GM21515 (cell line): ENCODE measurements at regions not wholly inside any gene's neighbourhood (a gene's known extent, or its start where the extent isn't known, plus 50 kb on each side); places are given as distances from the start of the nearest gene placed in this dataset.

ENCODE experiments used
- ATAC-seq: cut with Tn5 transposase; IDR thresholded peaks from one replicate; pipeline ENCODE4 v1.9.1; 2021; ENCODE audit not compliant: unreplicated experiment

GRCh38 chr5:4100739-4101138 lies 505.1 kb downstream of the IRX1 start:
- no peak for ATAC-seq

GRCh38 chr5:4101189-4101588 lies 505.6 kb downstream of the IRX1 start:
- ATAC-seq = no peak

DNA sequence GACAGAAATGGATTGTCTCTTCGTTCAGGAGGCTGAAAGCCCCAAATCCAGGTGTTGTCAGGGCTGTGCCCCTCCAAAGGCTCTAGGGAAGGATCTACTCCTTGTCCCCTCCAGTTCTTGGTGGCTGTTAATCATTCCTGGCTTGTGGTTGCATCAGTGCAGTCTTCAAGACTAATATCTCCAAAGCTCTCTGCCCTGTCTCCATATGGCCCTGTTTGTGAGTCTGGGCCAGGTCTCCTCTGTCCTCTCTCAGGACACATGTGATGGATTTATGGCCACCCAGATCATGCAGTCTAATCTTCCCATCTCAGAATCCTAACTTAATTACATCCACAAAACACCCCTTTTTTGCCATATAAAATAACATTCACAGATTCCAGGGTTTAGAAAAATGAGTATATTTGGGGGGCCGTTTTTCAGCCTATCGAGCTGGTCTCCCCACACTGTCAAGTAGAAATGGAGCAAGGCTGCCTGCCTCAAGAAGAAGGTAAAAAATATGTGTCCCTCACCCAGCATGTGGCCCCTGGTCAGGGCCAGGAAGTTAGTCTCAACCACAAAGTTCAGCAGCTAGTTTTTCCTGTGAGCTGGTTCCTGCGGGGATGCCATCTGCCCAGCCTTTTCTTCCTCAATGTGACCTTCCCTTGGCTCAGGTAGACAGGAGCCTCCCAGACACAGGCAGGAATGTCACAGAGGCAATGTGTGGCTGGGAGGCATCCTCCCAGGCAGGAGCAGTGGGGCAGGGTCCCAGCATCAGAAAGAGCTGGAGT lies 509.4 kb downstream of the IRX1 start:
- no peak for ATAC-seq

DNA sequence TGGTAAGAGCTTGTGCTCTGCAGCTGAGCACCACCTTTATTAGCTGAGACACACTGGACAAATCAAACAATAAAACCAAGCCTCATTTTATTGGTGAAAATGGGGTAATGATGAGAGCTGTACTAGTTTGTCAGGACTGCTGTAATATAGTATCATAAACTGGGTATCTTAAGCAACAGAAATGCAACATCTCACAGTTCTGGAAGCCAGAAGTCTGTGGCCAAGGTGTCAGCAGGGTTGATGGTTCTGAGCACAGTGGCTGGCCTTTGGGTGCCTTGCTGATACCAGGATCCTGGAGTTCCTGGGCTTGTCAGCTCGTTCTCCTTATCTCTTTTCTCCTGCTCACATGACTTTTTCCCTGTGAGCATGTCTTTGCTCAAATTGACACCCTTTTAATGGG lies 513.1 kb downstream of the IRX1 start:
- ATAC-seq = no peak

GRCh38 chr5:4113426-4113825 lies 517.8 kb downstream of the IRX1 start:
- ATAC-seq = no peak

GRCh38 chr5:4113905-4114304 lies 518.3 kb downstream of the IRX1 start:
- no peak for ATAC-seq

- no peak for ATAC-seq
Observed at GRCh38 chr5:4114452-4114851, 518.8 kb downstream of the IRX1 start.

GRCh38 chr5:4116834-4117233 lies 521.2 kb downstream of the IRX1 start:
- ATAC-seq = no peak

DNA sequence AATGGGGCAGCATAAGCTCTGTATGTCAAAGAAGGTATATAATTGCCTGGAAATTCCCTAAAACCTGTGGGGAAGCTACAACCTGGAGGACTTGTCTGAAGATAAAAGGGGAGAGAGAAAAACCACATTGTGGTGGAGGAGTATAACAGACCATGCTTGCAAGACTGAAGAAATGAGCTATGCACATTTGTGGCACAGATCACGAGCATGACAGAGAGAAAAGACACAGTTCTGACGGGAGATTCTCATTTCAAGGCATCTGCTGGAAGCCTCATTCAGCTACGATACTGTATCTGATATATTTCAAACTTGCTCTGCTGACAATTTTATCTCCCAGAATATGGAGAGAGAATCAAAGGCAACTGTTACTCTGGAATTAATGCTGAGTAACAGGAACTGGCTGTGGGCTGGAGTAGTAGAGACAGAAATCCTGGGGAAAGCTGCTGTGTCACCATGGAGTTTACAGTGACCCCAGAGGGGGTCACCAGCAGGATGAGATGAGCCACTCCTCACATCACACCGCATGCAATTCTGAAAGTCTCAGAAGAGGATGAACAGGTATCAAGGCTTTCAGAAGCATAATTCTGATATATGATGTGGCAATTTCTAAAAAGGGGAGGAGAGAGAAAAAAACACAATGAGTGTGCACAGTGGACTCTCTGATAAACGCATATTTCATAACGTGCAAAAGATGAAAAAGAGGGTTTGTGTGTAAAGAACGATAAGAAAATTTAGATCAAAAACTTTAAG lies 528.8 kb downstream of the IRX1 start:
- ATAC-seq = no peak

GRCh38 chr5:4128994-4129393 lies 533.4 kb downstream of the IRX1 start:
- no peak for ATAC-seq

DNA sequence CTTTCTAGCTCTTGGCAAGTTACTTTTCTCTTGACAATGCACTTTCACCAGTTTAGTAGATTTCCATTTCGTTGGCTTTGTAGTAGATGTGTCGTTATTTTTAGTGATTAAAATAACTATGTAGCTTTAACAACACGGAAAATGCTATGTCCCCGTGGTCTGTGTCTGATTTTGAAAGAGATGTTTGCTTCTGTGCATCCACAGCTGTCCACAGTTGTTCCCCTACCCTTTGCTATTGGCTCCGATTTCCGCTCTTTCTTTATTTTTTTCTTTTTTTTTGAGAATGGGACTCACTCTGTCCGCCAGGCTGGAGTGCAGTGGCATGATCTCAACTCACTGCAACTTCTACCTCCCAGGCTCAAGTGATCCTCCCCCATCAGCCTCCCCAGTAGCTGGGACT lies 533.9 kb downstream of the IRX1 start:
- ATAC-seq = no peak

- ATAC-seq = no peak
Observed at GRCh38 chr5:4130819-4131218, 535.2 kb downstream of the IRX1 start.

GRCh38 chr5:4137781-4138180 lies 542.1 kb downstream of the IRX1 start:
- no peak for ATAC-seq

- no peak for ATAC-seq
Observed at GRCh38 chr5:4142842-4143241, 547.2 kb downstream of the IRX1 start.

DNA sequence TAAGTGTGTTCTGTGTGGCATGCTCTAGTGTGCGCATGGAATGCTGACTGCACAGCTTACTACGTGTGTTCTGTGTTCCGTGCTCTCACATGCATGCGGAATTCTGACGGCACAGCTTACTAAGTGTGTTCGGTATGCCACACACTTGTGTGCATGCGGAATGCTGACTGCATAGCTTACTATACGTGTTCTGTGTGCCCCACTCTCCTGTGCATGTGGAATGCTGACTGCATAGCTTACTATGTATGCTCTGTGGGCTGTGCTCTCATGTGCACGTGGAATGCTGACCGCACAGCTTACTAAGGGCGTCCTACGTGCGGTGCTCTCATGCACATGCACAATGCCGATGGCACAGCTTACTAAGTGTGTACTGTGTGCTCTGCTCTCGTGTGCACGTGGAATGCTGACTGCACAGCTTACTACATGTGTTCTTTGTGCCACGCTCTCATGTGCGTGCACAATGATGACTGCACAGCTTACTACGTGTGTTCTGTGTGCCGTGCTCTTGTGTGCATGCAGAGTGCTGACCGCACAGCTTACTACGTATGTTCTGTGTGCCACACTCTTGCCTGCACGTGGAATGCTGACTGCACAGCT lies 548.9 kb downstream of the IRX1 start:
- ATAC-seq = no peak

DNA sequence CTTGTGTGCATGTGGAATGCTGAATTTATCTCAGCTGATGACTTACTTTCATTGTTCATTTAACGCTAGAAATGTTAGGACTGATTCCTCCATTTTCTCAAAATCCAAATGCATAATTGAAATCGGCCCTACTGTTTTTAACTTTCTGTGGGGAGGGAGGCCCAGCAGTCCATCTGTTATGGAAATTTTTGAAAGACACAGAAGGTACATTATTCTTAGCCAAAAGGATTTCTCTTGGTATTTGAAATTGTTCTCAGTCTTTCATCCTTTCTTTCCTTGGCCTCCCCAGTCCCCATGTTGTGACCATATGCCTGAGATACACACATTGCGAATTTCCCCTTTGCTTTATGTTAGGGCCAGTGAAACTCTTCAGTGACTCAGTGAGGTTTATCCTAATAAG lies 549.9 kb downstream of the IRX1 start:
- no peak for ATAC-seq

DNA sequence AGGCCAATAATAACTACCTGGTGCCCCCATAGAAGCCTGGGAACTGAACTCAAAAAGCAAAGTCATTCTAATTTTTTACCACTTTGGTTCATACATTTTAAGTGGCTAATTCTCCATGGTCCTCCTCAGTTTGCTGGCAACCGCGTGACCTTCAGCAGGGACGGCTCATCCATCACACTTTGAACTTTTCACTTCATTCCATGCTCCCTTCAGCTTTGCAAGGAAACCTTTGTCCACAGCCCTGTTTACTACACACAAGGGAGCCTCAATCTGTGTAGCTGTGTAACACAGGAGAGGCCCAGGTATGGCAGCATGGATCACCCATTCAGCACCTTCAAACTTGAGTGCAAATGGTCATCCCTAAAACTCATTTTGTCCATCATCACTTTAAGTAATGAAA lies 552.4 kb downstream of the IRX1 start:
- ATAC-seq = no peak

DNA sequence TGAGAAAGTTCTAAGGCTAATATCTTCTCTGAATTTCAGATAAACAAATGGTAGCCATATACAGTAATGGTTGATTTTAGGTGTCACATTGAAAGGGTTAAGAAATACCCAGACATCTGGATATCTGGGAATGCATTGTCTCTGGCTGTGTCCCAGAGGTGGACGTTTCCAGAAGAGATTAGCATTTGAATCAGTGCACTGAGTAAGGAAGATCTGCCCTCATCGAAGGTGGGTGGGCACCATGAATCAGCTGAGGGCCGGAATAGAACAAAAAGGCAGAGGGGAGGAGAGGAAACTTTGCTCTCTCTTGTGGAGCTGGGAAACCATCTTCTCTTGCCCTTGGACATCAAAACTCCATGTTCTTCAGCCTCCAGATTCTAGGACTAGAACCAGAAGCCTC lies 554.4 kb downstream of the IRX1 start:
- ATAC-seq = no peak

- ATAC-seq = no peak
Observed at GRCh38 chr5:4156153-4156552, 560.5 kb downstream of the IRX1 start.

DNA sequence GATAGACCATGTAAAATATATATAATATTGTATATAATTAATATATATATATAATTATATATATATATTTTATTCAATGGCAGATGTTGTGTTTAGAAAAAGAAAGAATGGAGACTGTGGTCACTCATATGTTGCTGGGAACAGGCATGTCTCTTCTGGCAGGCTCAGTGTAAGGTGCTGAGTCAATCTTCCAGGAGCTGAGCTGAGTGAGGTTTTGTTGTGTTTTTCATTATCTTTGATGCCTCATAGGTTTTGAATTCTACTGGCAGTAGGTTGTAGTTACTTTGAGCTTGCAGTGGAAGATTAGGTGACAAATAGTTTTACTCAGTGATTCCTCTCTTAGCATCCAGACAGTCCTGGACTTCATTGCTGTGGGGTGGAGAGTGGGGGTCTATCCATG lies 561.3 kb downstream of the IRX1 start:
- ATAC-seq = no peak

DNA sequence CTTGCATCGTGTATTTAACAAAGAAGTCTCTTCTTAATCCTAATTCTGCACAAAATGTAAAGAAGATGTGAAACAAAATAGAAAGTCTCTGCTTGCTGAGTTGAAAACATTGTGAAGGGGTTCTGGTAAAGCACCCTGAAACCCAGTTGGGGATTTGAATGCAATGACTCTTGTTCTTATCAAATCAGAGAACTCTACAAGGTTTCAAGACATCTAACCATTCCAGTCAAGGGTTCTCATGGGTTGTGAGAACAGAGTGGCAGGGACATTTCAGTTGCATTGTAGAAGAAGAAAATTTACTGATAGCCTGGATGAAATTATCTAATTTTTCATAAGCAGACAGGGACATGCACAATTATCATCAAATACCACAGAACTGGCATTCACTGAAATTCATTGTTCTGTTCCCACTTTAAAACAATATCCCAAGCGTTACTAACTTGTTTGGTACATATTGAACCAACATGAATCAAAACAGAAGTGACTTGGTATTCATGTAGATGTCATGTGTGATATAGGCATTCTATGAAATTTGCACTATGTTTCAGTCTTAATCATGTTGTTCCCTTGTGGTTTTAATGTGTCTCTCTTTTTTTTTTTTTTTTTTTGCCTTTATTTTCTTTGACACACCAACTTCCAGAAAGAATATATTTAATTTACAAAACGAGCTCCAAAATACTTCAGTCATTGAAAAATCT lies 563.3 kb downstream of the IRX1 start:
- ATAC-seq = no peak

DNA sequence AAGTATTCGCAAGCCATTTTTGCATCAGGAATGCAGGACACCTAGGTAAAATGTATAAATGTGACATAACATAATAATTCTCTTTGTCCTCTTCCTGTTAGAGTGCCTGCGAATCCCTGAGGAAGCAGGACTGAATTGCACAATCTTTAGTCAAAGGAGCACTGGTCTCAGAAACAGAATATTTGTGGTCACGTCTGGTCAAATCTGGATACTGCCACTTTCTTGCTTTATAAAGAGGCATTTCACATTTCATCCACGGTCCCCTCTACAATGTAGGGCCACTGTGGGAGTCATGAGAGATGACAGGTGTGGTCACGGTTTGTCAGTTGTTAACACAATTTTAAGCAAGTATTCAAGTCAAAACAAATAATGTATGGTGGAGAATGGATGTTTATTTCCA lies 564.0 kb downstream of the IRX1 start:
- no peak for ATAC-seq
